NCI-H1417 (cell line): ENCODE measurements at regions not wholly inside any gene's neighbourhood (a gene's known extent, or its start where the extent isn't known, plus 50 kb on each side); places are given as distances from the start of the nearest gene placed in this dataset.
"Not testable (repeated sequence)": the region's sequence is repeated elsewhere in the genome, so short reads cannot be mapped to it uniquely, and the experiment has no call there.

Experiments
- DNase-seq, 3 experiments: peaks; one replicate each; lab custom pipeline; 2025; lab: John Stamatoyannopoulos, UW

GRCh38 chr7:13577566-13578145, 411.8 kb downstream of the ETV1 start:
- no peak for DNase-seq

- DNase-seq = no peak
Observed at GRCh38 chr7:13578294-13578693, 411.2 kb downstream of the ETV1 start.

- no peak for DNase-seq
Observed at GRCh38 chr7:13581097-13581496, 408.4 kb downstream of the ETV1 start.

- no peak for DNase-seq
Observed at GRCh38 chr7:13593854-13594253, 395.6 kb downstream of the ETV1 start.

GRCh38 chr7:13602036-13602435, 387.4 kb downstream of the ETV1 start:
- DNase-seq = peak in 2 of 3 experiments; percentile 31 to 85

GRCh38 chr7:13603016-13603415, 386.4 kb downstream of the ETV1 start:
- DNase-seq = no peak

GRCh38 chr7:13603661-13604060, 385.8 kb downstream of the ETV1 start:
- DNase-seq = no peak

- no peak for DNase-seq
Observed at GRCh38 chr7:13604178-13604577, 385.3 kb downstream of the ETV1 start.

- DNase-seq = no peak
Observed at GRCh38 chr7:13610372-13610771, 379.1 kb downstream of the ETV1 start.

- no peak for DNase-seq
Observed at GRCh38 chr7:13615679-13616078, 373.8 kb downstream of the ETV1 start.

- DNase-seq = no peak
Observed at GRCh38 chr7:13627455-13627854, 362.0 kb downstream of the ETV1 start.

GRCh38 chr7:13628239-13629001, 361.0 kb downstream of the ETV1 start:
- DNase-seq = no peak

GRCh38 chr7:13631207-13632049, 358.0 kb downstream of the ETV1 start:
- not testable (repeated sequence) for DNase-seq

- DNase-seq = no peak
Observed at GRCh38 chr7:13633857-13634256, 355.6 kb downstream of the ETV1 start.

GRCh38 chr7:13639396-13639795, 350.1 kb downstream of the ETV1 start:
- peak; percentile 19 to 96 (median 80) for DNase-seq

GRCh38 chr7:13641714-13642113, 347.8 kb downstream of the ETV1 start:
- no peak for DNase-seq

- DNase-seq = no peak
Observed at GRCh38 chr7:13651167-13651566, 338.3 kb downstream of the ETV1 start.

- DNase-seq = no peak
Observed at GRCh38 chr7:13656330-13656729, 333.1 kb downstream of the ETV1 start.

- DNase-seq = no peak
Observed at GRCh38 chr7:13673290-13673689, 316.2 kb downstream of the ETV1 start.

- DNase-seq = no peak
Observed at GRCh38 chr7:13682626-13683025, 306.8 kb downstream of the ETV1 start.

- DNase-seq = peak; percentile 23 to 80 (median 65)
Observed at GRCh38 chr7:13687500-13687899, 302.0 kb downstream of the ETV1 start.

GRCh38 chr7:13692548-13692947, 296.9 kb downstream of the ETV1 start:
- no peak for DNase-seq

- no peak for DNase-seq
Observed at GRCh38 chr7:13702251-13702650, 287.2 kb downstream of the ETV1 start.
